ENCODE measurements at regions not wholly inside any gene's neighbourhood (a gene's known extent, or its start where the extent isn't known, plus 50 kb on each side); places are given as distances from the start of the nearest gene placed in this dataset.

DNA sequence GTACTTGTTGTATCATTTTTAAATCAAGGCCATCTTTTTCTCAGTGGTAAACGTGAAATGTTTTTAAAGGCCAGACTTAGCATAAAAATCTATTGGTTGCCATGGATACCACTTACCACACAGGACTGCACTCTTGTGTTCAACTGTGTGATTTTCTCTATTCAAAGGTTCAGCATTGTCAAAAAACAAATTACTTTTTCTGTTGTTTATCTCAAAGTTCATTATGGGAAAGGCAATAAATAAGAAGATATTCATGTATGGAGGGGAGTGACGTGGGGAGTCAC lies 231.0 kb upstream of the GATB start:
- H3K27ac ChIP-seq (ENCODE audit: low read depth, low read length) = no peak overlapping the region

DNA sequence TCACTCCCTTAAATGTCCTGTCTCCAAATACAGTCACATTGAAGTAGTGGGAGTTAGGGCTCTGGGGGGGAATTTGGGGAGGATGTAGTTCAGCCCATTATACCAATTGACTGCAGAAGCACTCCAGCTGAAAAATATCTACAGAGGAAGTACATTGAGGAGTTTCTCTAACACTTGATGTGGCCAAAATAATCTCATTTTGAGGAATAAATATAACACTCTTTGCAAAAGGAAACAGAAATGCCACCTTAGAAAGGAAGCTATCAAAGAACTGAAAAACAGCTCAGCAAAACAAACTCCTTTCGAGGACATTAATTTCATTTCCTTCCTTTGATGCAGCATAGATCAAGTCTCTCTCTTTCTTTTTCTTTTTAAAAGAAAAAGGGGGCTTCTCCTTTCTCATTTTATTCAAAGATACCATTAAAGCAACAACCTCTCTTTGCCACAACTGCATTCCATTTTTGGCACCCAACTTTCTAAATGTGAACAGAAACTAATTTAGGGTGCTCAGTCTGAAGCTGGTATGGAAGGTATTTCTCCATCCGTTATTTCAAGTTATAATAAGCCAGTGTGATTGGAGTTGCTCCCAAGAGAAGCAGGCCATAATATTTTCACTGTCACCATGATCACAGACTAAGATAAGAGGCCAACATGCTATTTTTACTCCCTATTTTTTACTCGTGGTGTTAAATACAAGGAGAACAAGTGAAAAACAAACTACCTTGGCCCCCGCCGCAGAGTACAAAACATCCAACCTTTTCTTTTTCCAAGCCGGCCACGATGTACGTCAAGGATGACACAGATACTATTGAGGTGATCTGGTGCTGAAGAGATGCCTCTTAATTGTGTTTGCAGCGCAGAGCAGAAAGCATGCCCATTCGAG lies 230.4 kb upstream of the GATB start:
- Histone ChIP-seq H3K36me3 (ENCODE audit: control insufficient read depth in 1 of 2, insufficient read depth in 2 of 2, low read length in 2 of 2) (no peaks in the 10 kb centered on the region), H3K27me3 (ENCODE audit: control insufficient read depth in 1 of 2, insufficient read depth in 2 of 2, low read length in 2 of 2) (no peaks in the 10 kb centered on the region), H3K4me3 (ENCODE audit: low read depth in 1 of 2, low read length in 2 of 2) (no peak overlapping the region), H3K4me1 (ENCODE audit: control insufficient read depth in 1 of 2, insufficient read depth in 2 of 2, low read length in 2 of 2) (peaks cover 4 to 15% of the 10 kb centered on the region in 2 donors), H3K9me3 (ENCODE audit: control insufficient read depth in 1 of 2, low read length in 2 of 2) (no peaks in the 10 kb centered on the region), H3K9ac (ENCODE audit: low read depth in 1 of 2, low read length in 2 of 2) (no peak overlapping the region), H3K27ac (ENCODE audit: low read depth, low read length) (no peak overlapping the region)

More for the DNA sequence above, 231.0 kb upstream of the GATB start:
- Histone ChIP-seq H3K9me3 (ENCODE audit: control insufficient read depth in 1 of 2, low read length in 2 of 2) (no peaks in the 10 kb centered on the region), H3K4me1 (ENCODE audit: control insufficient read depth in 1 of 2, insufficient read depth in 2 of 2, low read length in 2 of 2) (peaks cover 4 to 15% of the 10 kb centered on the region in 2 donors), H3K9ac (ENCODE audit: low read depth in 1 of 2, low read length in 2 of 2) (no peak overlapping the region), H3K4me3 (ENCODE audit: low read depth in 1 of 2, low read length in 2 of 2) (no peak overlapping the region), H3K27me3 (ENCODE audit: control insufficient read depth in 1 of 2, insufficient read depth in 2 of 2, low read length in 2 of 2) (no peaks in the 10 kb centered on the region), H3K36me3 (ENCODE audit: control insufficient read depth in 1 of 2, insufficient read depth in 2 of 2, low read length in 2 of 2) (no peaks in the 10 kb centered on the region)

DNA sequence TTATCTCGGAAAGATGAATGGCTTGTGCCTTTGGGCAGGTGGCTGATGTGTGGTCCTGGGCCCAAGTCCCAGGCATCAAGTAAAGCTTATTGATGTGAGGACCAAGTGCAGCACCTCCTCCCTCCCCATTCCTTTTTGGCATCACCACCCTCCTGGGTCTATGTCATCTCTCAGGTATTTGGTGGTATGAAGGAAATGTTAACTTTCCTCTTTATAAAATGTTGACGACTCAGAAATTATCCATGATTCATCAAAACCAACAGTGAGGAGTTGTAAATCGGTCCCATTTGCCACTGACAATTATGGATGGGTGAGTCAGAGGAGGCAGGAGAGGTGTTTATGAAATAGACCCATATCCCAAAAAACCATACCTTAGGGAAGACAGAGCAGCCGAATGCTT lies 229.4 kb upstream of the GATB start:
- H3K9ac ChIP-seq (ENCODE audit: low read depth in 1 of 2, low read length in 2 of 2) = no peak overlapping the region
- H3K9me3 ChIP-seq (ENCODE audit: control insufficient read depth in 1 of 2, low read length in 2 of 2) = no peaks in the 10 kb centered on the region
- no peaks in the 10 kb centered on the region for H3K36me3 ChIP-seq (ENCODE audit: control insufficient read depth in 1 of 2, insufficient read depth in 2 of 2, low read length in 2 of 2)
- no peak overlapping the region for H3K27ac ChIP-seq (ENCODE audit: low read depth, low read length)
- H3K4me3 ChIP-seq (ENCODE audit: low read depth in 1 of 2, low read length in 2 of 2) = no peak overlapping the region
- no peaks in the 10 kb centered on the region for H3K27me3 ChIP-seq (ENCODE audit: control insufficient read depth in 1 of 2, insufficient read depth in 2 of 2, low read length in 2 of 2)
- H3K4me1 ChIP-seq (ENCODE audit: control insufficient read depth in 1 of 2, insufficient read depth in 2 of 2, low read length in 2 of 2) = peaks cover 4 to 15% of the 10 kb centered on the region in 2 donors

DNA sequence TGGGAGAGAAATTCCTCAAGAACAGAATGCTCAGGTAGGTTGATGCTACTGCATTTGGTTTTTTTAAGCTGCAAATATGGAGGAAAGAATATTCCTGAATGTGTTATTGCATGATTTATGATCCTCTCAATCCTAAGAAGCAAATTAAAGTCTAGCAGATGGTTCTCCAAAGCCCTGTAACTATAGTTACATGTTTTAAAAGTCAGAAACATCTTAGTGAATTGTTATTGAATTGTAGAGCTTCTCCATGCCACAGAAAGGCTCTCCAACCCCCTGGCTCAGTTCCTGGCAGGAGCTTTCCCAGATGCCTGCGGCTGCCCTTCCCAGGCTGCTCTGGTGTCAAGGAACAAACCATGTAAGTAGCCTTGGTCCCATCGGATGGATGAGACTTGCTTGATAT lies 227.8 kb upstream of the GATB start:
- Histone ChIP-seq H3K4me3 (ENCODE audit: low read depth in 1 of 2, low read length in 2 of 2) (no peak overlapping the region), H3K9ac (ENCODE audit: low read depth in 1 of 2, low read length in 2 of 2) (no peak overlapping the region), H3K4me1 (ENCODE audit: control insufficient read depth in 1 of 2, insufficient read depth in 2 of 2, low read length in 2 of 2) (peaks cover 4 to 14% of the 10 kb centered on the region in 2 donors), H3K9me3 (ENCODE audit: control insufficient read depth in 1 of 2, low read length in 2 of 2) (no peaks in the 10 kb centered on the region), H3K27ac (ENCODE audit: low read depth, low read length) (no peak overlapping the region), H3K27me3 (ENCODE audit: control insufficient read depth in 1 of 2, insufficient read depth in 2 of 2, low read length in 2 of 2) (no peaks in the 10 kb centered on the region), H3K36me3 (ENCODE audit: control insufficient read depth in 1 of 2, insufficient read depth in 2 of 2, low read length in 2 of 2) (no peaks in the 10 kb centered on the region)

DNA sequence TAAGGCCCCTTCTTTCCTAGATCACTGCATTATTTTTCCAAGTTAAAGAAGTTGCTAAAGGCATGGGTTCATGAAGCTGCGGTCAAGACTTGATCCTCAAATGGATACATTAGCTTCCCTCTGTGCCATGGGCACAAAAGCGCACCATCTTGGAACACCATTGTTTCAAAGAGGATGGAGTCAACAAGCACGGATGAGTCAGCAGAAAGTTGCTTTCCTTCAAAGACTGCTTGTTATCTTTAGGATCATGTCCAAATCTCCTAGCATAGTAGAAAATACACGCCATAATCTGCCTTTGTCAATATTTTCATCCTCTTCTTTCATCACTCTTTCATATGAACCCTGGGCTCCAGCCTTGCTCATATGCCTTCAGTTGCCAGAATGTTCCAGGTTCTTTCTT lies 226.8 kb upstream of the GATB start:
- Histone ChIP-seq H3K4me1 (ENCODE audit: control insufficient read depth in 1 of 2, insufficient read depth in 2 of 2, low read length in 2 of 2) (peaks cover 0 to 4% of the 10 kb centered on the region in 2 donors), H3K9ac (ENCODE audit: low read depth in 1 of 2, low read length in 2 of 2) (no peak overlapping the region), H3K27me3 (ENCODE audit: control insufficient read depth in 1 of 2, insufficient read depth in 2 of 2, low read length in 2 of 2) (no peaks in the 10 kb centered on the region), H3K9me3 (ENCODE audit: control insufficient read depth in 1 of 2, low read length in 2 of 2) (no peaks in the 10 kb centered on the region), H3K4me3 (ENCODE audit: low read depth in 1 of 2, low read length in 2 of 2) (no peak overlapping the region), H3K36me3 (ENCODE audit: control insufficient read depth in 1 of 2, insufficient read depth in 2 of 2, low read length in 2 of 2) (no peaks in the 10 kb centered on the region), H3K27ac (ENCODE audit: low read depth, low read length) (no peak overlapping the region)

DNA sequence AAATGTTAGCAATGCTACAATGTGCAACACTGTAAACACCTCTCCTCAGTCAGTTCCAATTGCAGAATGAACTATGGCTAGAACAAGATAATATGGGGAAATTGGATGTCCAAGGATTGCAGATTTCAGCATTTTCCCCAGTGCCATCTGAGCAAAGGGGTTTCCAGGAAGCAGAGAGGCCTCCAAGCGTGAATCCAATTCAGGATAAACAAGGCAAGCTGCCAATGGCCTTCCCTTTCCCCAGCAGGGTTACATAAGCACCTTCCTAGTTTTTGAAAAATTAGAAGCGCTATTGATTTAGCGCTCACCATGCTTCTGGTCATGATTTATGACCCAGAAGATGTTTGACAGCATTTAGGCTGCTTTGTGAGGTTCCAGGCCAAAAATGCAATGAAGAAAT lies 223.0 kb upstream of the GATB start:
- H3K9me3 ChIP-seq (ENCODE audit: control insufficient read depth in 1 of 2, low read length in 2 of 2) = no peaks in the 10 kb centered on the region
- no peak overlapping the region for H3K27ac ChIP-seq (ENCODE audit: low read depth, low read length)
- H3K36me3 ChIP-seq (ENCODE audit: control insufficient read depth in 1 of 2, insufficient read depth in 2 of 2, low read length in 2 of 2) = no peaks in the 10 kb centered on the region
- no peak overlapping the region for H3K4me3 ChIP-seq (ENCODE audit: low read depth in 1 of 2, low read length in 2 of 2)
- H3K4me1 ChIP-seq (ENCODE audit: control insufficient read depth in 1 of 2, insufficient read depth in 2 of 2, low read length in 2 of 2) = no peaks in the 10 kb centered on the region
- H3K27me3 ChIP-seq (ENCODE audit: control insufficient read depth in 1 of 2, insufficient read depth in 2 of 2, low read length in 2 of 2) = no peaks in the 10 kb centered on the region
- H3K9ac ChIP-seq (ENCODE audit: low read depth in 1 of 2, low read length in 2 of 2) = no peak overlapping the region

DNA sequence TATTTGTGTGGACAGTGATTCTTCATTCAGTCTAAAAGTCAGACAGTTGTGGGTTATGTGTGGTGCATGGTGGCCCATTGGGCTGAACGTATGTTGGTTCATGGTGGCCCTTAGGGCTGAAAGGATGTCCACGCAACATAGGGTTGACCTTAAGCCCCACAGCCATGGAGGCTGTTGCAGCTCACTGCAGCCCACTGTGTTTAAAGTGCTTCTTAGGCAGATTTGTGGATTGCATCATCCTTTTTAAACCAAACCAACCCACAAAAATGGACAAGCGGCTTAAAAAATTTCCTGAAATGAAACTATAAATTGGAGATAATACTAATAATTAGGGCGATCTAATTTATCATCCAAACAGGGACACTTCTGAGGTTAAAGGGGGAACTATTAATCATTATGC lies 219.0 kb upstream of the GATB start:
- Histone ChIP-seq H3K9ac (ENCODE audit: low read depth in 1 of 2, low read length in 2 of 2) (no peak overlapping the region), H3K36me3 (ENCODE audit: control insufficient read depth in 1 of 2, insufficient read depth in 2 of 2, low read length in 2 of 2) (no peaks in the 10 kb centered on the region), H3K4me1 (ENCODE audit: control insufficient read depth in 1 of 2, insufficient read depth in 2 of 2, low read length in 2 of 2) (no peaks in the 10 kb centered on the region), H3K9me3 (ENCODE audit: control insufficient read depth in 1 of 2, low read length in 2 of 2) (peaks cover 14 to 17% of the 10 kb centered on the region in 2 donors), H3K4me3 (ENCODE audit: low read depth in 1 of 2, low read length in 2 of 2) (no peak overlapping the region), H3K27me3 (ENCODE audit: control insufficient read depth in 1 of 2, insufficient read depth in 2 of 2, low read length in 2 of 2) (no peaks in the 10 kb centered on the region), H3K27ac (ENCODE audit: low read depth, low read length) (no peak overlapping the region)

DNA sequence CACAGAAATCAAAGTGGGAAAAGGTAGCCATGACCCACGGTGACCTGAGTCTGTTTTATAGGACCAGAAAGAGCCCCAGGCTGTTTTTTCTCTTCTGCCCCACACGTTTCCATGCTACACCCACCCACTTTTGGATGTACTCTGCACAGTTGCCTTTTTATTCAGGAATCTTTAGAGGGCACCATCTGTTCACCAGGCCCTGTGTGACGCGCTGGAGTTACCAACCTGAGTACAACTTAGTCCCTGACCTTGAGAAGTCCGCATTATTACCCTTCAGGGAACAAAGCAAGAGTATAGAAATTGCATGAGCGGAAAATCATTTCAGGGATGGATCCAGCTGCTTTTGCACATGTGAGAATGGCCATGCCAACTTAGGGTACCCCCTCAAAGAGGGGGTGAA lies 207.8 kb upstream of the GATB start:
- no peak overlapping the region for H3K4me3 ChIP-seq (ENCODE audit: low read depth in 1 of 2, low read length in 2 of 2)
- no peak overlapping the region for H3K27ac ChIP-seq (ENCODE audit: low read depth, low read length)
- no peaks in the 10 kb centered on the region for H3K27me3 ChIP-seq (ENCODE audit: control insufficient read depth in 1 of 2, insufficient read depth in 2 of 2, low read length in 2 of 2)
- no peaks in the 10 kb centered on the region for H3K4me1 ChIP-seq (ENCODE audit: control insufficient read depth in 1 of 2, insufficient read depth in 2 of 2, low read length in 2 of 2)
- H3K9me3 ChIP-seq (ENCODE audit: control insufficient read depth in 1 of 2, low read length in 2 of 2) = no peaks in the 10 kb centered on the region
- no peaks in the 10 kb centered on the region for H3K36me3 ChIP-seq (ENCODE audit: control insufficient read depth in 1 of 2, insufficient read depth in 2 of 2, low read length in 2 of 2)
- H3K9ac ChIP-seq (ENCODE audit: low read depth in 1 of 2, low read length in 2 of 2) = no peak overlapping the region

DNA sequence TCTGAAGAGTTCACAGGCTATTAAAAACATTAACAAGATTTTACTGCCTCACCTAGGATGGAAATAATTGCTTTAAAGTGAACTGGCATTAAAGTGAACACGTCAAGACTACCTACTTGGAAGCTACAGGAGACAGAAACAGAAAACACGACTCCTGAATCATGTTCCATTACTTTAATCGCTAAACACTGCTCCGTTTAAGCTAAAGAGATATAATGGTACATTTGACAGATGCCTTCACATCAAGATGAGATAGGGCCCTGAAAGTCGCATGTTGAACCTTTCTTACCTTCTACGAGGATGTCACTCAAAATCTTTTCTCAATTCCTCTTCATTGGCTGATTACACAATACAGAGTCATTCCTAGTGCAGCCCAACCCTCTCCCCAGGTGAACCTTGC lies 206.3 kb upstream of the GATB start:
- Histone ChIP-seq H3K27me3 (ENCODE audit: control insufficient read depth in 1 of 2, insufficient read depth in 2 of 2, low read length in 2 of 2) (no peaks in the 10 kb centered on the region), H3K9me3 (ENCODE audit: control insufficient read depth in 1 of 2, low read length in 2 of 2) (no peaks in the 10 kb centered on the region), H3K4me3 (ENCODE audit: low read depth in 1 of 2, low read length in 2 of 2) (no peak overlapping the region), H3K27ac (ENCODE audit: low read depth, low read length) (no peak overlapping the region), H3K9ac (ENCODE audit: low read depth in 1 of 2, low read length in 2 of 2) (no peak overlapping the region), H3K4me1 (ENCODE audit: control insufficient read depth in 1 of 2, insufficient read depth in 2 of 2, low read length in 2 of 2) (no peaks in the 10 kb centered on the region), H3K36me3 (ENCODE audit: control insufficient read depth in 1 of 2, insufficient read depth in 2 of 2, low read length in 2 of 2) (no peaks in the 10 kb centered on the region)

DNA sequence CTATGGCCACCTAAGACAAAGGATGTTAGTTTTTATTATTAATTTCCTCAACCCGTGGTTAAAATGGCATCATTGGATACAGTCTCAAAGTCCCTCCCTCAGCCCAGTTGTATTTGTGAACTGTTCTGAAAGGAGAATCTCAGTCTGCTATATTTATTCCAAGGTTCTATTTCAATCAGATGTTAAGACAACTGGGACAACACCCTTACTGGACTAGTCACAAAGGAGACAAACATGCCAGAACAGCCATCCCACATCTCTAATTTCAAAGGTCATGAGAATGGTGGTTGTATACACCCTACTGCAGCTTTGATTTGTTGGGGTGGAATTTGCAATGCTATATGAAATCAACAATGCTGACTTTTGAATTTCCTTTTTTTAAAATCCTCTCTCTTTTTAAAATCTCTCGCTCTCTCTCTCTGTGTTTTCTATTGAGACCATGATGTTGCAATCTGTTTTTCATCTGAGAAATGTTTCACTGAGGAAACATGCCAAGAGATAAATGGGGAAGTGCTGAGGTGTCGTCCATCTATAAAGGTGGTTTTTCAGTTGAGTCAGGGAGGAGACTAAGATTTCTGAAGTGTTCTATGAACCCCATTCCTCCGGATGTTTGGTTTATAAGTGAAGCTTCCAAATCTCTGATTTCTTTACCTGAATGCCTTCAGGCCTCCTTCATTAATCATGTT lies 201.5 kb upstream of the GATB start:
- H3K36me3 ChIP-seq (ENCODE audit: control insufficient read depth in 1 of 2, insufficient read depth in 2 of 2, low read length in 2 of 2) = no peaks in the 10 kb centered on the region
- H3K27me3 ChIP-seq (ENCODE audit: control insufficient read depth in 1 of 2, insufficient read depth in 2 of 2, low read length in 2 of 2) = no peaks in the 10 kb centered on the region
- no peak overlapping the region for H3K4me3 ChIP-seq (ENCODE audit: low read depth in 1 of 2, low read length in 2 of 2)
- no peaks in the 10 kb centered on the region for H3K4me1 ChIP-seq (ENCODE audit: control insufficient read depth in 1 of 2, insufficient read depth in 2 of 2, low read length in 2 of 2)
- no peak overlapping the region for H3K27ac ChIP-seq (ENCODE audit: low read depth, low read length)
- no peaks in the 10 kb centered on the region for H3K9me3 ChIP-seq (ENCODE audit: control insufficient read depth in 1 of 2, low read length in 2 of 2)
- no peak overlapping the region for H3K9ac ChIP-seq (ENCODE audit: low read depth in 1 of 2, low read length in 2 of 2)

Measured in duodenal mucosa (tissue), 2 donors.